Calu3 (cell line): ENCODE measurements at regions not wholly inside any gene's neighbourhood (a gene's known extent, or its start where the extent isn't known, plus 50 kb on each side); places are given as distances from the start of the nearest gene placed in this dataset.

ENCODE experiments used
- BruUV-seq: library from RNA; stranded (reverse); fragments of 400-500 nt; replicated peaks from 2 replicates; lab custom pipeline; 2021; lab: Mats Ljungman, UMichigan
- CTCF ChIA-PET: fragments of 300-600 bp; sonication (Branson Sonifier 250); formaldehyde crosslinking; loops from one replicate; lab custom pipeline; 2022; ENCODE audit warnings: antibody characterized with exemption; lab: Charles Lee
- DNase-seq: peaks from one replicate; pipeline ENCODE4 v3.0.0; 2022
- H3K27ac Mint-ChIP-seq: one replicate; pipeline ENCODE4 v1.8.0; 2022; ENCODE audit warnings: mixed read lengths; ENCODE audit not compliant: unreplicated experiment
- H3K27me3 Mint-ChIP-seq: one replicate; pipeline ENCODE4 v1.8.0; 2022; ENCODE audit warnings: mixed read lengths; ENCODE audit not compliant: unreplicated experiment
- H3K36me3 Mint-ChIP-seq: one replicate; pipeline ENCODE4 v1.8.0; 2022; ENCODE audit warnings: mild to moderate bottlenecking, moderate library complexity, mixed read lengths; ENCODE audit not compliant: insufficient read depth, unreplicated experiment
- H3K4me1 Mint-ChIP-seq: one replicate; pipeline ENCODE4 v1.8.0; 2022; ENCODE audit warnings: mild to moderate bottlenecking, low read depth, mixed read lengths; ENCODE audit not compliant: unreplicated experiment
- H3K4me3 Mint-ChIP-seq: one replicate; pipeline ENCODE4 v1.8.0; 2022; ENCODE audit warnings: mild to moderate bottlenecking, low read depth, moderate library complexity, mixed read lengths; ENCODE audit not compliant: unreplicated experiment
- H3K9me3 Mint-ChIP-seq: one replicate; pipeline ENCODE4 v1.8.0; 2022; ENCODE audit warnings: low read depth, mixed read lengths; ENCODE audit not compliant: unreplicated experiment
- intact Hi-C: fragments of 100-400 bp; cut with micrococcal nuclease; formaldehyde crosslinking; loops from one replicate; pipeline ENCODE4 v1.10.0; 2022; ENCODE audit not compliant: unreplicated experiment
- TF ChIP-seq, protein P1 (sequence below): fragments of 200-600 bp; IDR thresholded peaks from one replicate; pipeline ENCODE4 v1.8.0; 2022; ENCODE audit warnings: antibody characterized with exemption; ENCODE audit not compliant: unreplicated experiment

DNA sequence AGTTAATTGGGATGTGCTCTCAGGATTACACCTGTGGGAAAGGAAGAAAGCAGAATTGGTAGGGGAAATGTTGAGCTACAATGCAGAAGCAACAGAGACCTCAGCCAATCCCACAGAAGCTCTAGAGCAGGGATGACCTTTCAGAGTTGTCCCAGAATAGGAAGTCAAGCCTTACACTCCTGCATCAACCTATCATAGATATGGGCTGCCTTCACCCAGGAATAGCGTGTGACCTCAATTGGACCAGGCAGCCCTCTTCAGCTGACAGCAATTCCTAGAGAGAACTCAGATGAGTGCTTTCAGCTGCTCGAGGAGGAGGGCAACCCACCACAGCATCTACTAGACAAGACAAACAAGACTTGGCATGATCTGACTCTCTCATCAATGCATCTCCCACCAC is 189.7 kb downstream of the TMEM132E start:
- no peaks in the 10 kb centered on the region for H3K4me1 Mint-ChIP-seq
- CTCF ChIA-PET, result no interaction called here
- no peaks in the 10 kb centered on the region for H3K36me3 Mint-ChIP-seq
- H3K27ac Mint-ChIP-seq, result no peak overlapping the region
- TF ChIP-seq, protein P1, sequence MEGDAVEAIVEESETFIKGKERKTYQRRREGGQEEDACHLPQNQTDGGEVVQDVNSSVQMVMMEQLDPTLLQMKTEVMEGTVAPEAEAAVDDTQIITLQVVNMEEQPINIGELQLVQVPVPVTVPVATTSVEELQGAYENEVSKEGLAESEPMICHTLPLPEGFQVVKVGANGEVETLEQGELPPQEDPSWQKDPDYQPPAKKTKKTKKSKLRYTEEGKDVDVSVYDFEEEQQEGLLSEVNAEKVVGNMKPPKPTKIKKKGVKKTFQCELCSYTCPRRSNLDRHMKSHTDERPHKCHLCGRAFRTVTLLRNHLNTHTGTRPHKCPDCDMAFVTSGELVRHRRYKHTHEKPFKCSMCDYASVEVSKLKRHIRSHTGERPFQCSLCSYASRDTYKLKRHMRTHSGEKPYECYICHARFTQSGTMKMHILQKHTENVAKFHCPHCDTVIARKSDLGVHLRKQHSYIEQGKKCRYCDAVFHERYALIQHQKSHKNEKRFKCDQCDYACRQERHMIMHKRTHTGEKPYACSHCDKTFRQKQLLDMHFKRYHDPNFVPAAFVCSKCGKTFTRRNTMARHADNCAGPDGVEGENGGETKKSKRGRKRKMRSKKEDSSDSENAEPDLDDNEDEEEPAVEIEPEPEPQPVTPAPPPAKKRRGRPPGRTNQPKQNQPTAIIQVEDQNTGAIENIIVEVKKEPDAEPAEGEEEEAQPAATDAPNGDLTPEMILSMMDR, result no peak
- no peaks in the 10 kb centered on the region for H3K9me3 Mint-ChIP-seq
- no TSS peak for BruUV-seq
- DNase-seq, result no peak
- intact Hi-C loops, result no loop called here
- peaks cover 68% of the 10 kb centered on the region for H3K27me3 Mint-ChIP-seq
- no peak overlapping the region for H3K4me3 Mint-ChIP-seq

DNA sequence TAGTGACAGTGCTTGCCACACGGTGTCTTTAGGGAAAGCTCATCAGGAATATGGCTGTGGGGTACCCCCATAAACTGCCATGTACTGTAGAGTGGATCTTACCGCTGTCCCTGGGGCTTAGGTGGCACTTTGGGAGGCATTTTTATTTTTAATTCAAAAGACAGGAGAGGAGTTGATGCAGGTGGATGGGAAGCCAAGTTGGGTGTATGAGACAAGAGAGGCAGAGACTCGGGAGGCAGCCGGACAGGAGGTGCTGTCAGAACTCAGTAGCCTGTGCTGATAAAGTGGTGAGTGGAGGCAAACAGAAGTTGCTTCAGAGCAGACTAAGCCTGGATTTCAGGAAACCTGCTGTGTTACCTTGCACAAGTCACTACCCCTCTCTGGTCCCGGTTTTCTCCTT is 185.9 kb downstream of the TMEM132E start:
- H3K4me3 Mint-ChIP-seq, result no peak overlapping the region
- no peak overlapping the region for H3K27ac Mint-ChIP-seq
- intact Hi-C loops, result no loop called here
- H3K27me3 Mint-ChIP-seq, result peaks cover 45% of the 10 kb centered on the region
- peaks cover 7% of the 10 kb centered on the region for H3K4me1 Mint-ChIP-seq
- TF ChIP-seq, protein P1, result no peak
- no peaks in the 10 kb centered on the region for H3K9me3 Mint-ChIP-seq
- no peaks in the 10 kb centered on the region for H3K36me3 Mint-ChIP-seq
- CTCF ChIA-PET, result no interaction called here
- no TSS peak for BruUV-seq
- DNase-seq, result no peak

DNA sequence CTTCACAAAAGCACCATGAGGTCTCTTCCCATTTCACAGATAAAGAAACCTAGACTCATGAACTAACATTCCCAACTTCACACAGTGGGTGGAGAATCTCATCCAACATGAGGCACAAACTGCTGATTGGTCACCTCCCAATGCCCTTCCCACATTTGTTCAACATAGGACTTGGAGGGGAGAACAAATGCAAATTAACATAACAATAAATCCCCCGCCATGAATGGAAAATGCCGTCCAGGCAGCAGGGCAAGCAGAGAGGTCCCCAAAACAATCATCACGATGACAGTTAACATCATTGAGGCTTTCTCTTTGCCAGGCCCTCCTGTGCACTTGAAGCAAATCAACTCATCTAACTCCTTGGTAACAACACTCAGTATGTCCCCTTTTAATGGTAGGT is 185.3 kb downstream of the TMEM132E start:
- Mint-ChIP-seq H3K36me3 (no peaks in the 10 kb centered on the region), H3K9me3 (no peaks in the 10 kb centered on the region), H3K4me3 (no peak overlapping the region), H3K27ac (no peak overlapping the region), H3K4me1 (peaks cover 7% of the 10 kb centered on the region), H3K27me3 (peaks cover 40% of the 10 kb centered on the region)
- intact Hi-C loops, result no loop called here
- CTCF ChIA-PET, result no interaction called here
- no TSS peak for BruUV-seq
- no peak for DNase-seq
- TF ChIP-seq, protein P1, result no peak

DNA sequence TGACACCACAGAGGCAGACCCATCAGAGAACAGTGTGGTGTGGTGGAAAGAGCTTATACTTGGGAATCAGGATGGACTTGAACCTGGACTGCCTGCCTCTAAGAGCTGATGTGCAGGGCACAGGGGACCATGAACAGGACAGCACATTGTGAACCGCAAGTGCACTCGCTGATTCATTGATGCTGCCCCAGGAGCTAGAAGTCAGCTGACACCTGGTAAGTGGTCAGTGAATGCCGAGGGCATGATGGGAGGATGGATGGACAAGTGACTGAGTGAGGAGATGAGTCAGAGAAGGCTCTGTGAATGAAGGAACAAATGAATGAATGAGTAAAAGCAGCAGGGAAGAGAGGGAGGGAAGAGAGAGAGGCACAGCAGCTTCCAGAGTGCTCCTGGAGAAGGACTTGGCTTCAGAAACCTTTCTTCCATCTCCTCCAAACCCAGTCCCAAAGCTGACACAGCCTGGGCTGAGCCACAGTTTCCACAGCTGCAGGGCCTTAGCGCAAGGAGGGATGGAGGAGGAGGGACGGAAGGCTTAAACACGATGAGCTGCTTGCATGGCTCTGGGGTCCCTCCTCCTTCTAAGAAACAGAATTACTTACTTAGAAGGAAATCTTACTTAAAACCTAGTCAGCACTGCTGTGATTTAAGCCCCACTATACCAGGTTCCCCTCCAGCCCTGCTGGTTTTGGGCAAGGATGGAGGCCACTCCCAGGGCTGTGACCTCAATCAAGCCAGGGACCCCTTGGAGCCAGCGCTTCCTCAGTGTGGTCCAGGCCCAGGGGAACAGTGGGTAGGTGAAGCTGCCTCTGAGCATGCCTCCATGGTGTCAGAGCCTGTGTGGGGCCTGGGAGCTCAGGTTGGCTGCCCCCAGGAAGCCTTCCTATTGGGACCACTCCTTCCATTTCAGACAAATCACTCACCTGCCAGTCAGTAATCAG is 184.6 kb downstream of the TMEM132E start:
- intact Hi-C loops, result no loop called here
- no peak for DNase-seq
- Mint-ChIP-seq H3K27ac (no peak overlapping the region), H3K9me3 (no peaks in the 10 kb centered on the region), H3K4me1 (peaks cover 7% of the 10 kb centered on the region), H3K36me3 (no peaks in the 10 kb centered on the region), H3K4me3 (no peak overlapping the region), H3K27me3 (peaks cover 32% of the 10 kb centered on the region)
- TF ChIP-seq, protein P1, result no peak
- CTCF ChIA-PET, result no interaction called here
- BruUV-seq, result no TSS peak
